Activated CD8-positive, alpha-beta memory T cell treated with anti-CD3 and anti-CD28 coated beads, Interleukin-2, amount 50 U/mL, for 4 hours (primary cell): ENCODE measurements at regions not wholly inside any gene's neighbourhood (a gene's known extent, or its start where the extent isn't known, plus 50 kb on each side); places are given as distances from the start of the nearest gene placed in this dataset.

Experiments used
- DNase-seq: peaks from one replicate; pipeline ENCODE4 v3.0.0-alpha.2; 2020

GRCh38 chr7:106417273-106417902, 132.6 kb upstream of the NAMPT start:
- DNase-seq, result no peak

- DNase-seq, result no peak
Observed at GRCh38 chr7:106416430-106416829, 131.6 kb upstream of the NAMPT start.

GRCh38 chr7:106415433-106415832, 130.7 kb upstream of the NAMPT start:
- DNase-seq, result no peak

GRCh38 chr7:106413446-106413845, 128.7 kb upstream of the NAMPT start:
- DNase-seq, result no peak

- DNase-seq, result no peak
Observed at GRCh38 chr7:106405697-106406141, 120.9 kb upstream of the NAMPT start.

- DNase-seq, result no peak
Observed at GRCh38 chr7:106402898-106403297, 118.1 kb upstream of the NAMPT start.

- no peak for DNase-seq
Observed at GRCh38 chr7:106400923-106401322, 116.1 kb upstream of the NAMPT start.

GRCh38 chr7:106398786-106399185, 114.0 kb upstream of the NAMPT start:
- no peak for DNase-seq

GRCh38 chr7:106397994-106398393, 113.2 kb upstream of the NAMPT start:
- DNase-seq, result no peak

GRCh38 chr7:106394526-106394925, 109.7 kb upstream of the NAMPT start:
- no peak for DNase-seq

- no peak for DNase-seq
Observed at GRCh38 chr7:106393564-106394251, 108.9 kb upstream of the NAMPT start.

GRCh38 chr7:106392590-106392989, 107.8 kb upstream of the NAMPT start:
- DNase-seq, result no peak

- DNase-seq, result no peak
Observed at GRCh38 chr7:106392144-106392543, 107.4 kb upstream of the NAMPT start.

- no peak for DNase-seq
Observed at GRCh38 chr7:106386958-106387357, 102.2 kb upstream of the NAMPT start.

GRCh38 chr7:106384373-106384772, 99.6 kb upstream of the NAMPT start:
- DNase-seq, result no peak

GRCh38 chr7:106382929-106383328, 98.1 kb upstream of the NAMPT start:
- DNase-seq, result no peak

- DNase-seq, result no peak
Observed at GRCh38 chr7:106382129-106382528, 97.3 kb upstream of the NAMPT start.

- no peak for DNase-seq
Observed at GRCh38 chr7:106381252-106381651, 96.5 kb upstream of the NAMPT start.

GRCh38 chr7:106377847-106378361, 93.1 kb upstream of the NAMPT start:
- no peak for DNase-seq

- DNase-seq, result no peak
Observed at GRCh38 chr7:106376026-106376799, 91.4 kb upstream of the NAMPT start.

GRCh38 chr7:106375499-106375898, 90.7 kb upstream of the NAMPT start:
- no peak for DNase-seq

- DNase-seq, result no peak
Observed at GRCh38 chr7:106374437-106374836, 89.7 kb upstream of the NAMPT start.

- no peak for DNase-seq
Observed at GRCh38 chr7:106372595-106373318, 88.0 kb upstream of the NAMPT start.
